ENCODE measurements at regions not wholly inside any gene's neighbourhood (a gene's known extent, or its start where the extent isn't known, plus 50 kb on each side); places are given as distances from the start of the nearest gene placed in this dataset.

DNA sequence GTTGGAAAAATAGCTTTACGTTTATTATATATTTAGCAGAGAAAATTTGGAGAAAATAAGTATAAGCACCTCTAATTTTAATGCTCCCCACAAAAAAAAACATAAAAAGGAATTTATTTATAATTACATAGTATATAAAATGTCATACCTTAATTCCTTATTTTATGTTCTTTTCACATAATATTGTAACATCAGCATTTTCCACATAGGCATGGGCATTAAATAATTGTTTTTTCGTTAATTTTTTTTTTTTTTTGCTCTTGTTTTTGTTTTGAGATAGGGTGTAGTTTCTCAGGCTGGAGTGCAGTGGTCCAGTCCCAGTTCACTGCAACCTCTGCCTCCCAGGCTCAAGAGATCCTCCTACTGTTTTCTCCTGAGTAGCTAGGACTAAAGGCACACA, 329.8 kb upstream of the FOXG1 start:
- Histone ChIP-seq H2AFZ (no peak overlapping the region), H3K27me3 (ENCODE audit: control insufficient read depth, insufficient read depth, low read length) (no peaks in the 10 kb centered on the region), H3K4me1 (no peaks in the 10 kb centered on the region), H3K9me3 (ENCODE audit: control insufficient read depth, low read length) (no peaks in the 10 kb centered on the region), H3K27ac (no peak overlapping the region), H3K36me3 (ENCODE audit: control insufficient read depth, insufficient read depth, low read length) (no peaks in the 10 kb centered on the region), H3K9ac (no peak overlapping the region), H3K4me3 (ENCODE audit: low read depth, low read length) (no peak overlapping the region), H3K4me2 (ENCODE audit: low read length) (no peak overlapping the region), H3K79me2 (no peaks in the 10 kb centered on the region)
- no peak for TF ChIP-seq CTCF (IDR thresholded peaks at IDR 0.05)

DNA sequence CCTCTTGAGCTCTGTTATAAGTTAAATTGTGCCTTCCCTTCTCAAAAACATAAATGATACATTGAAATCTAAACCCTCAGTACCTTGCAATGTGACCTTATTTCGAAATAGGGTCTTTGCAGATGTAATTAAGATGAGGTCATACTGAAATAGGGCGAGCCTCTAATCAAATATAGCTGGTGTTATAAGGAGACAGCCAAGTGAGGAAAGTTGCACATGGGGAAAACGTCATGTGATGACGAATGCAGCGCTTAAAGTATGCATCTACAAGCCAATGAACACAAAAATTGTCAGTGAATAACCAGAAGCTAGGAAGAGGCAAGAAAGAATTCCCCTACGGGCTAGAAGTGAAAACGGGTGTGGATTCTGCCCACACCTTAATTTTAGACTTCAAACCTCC, 305.2 kb upstream of the FOXG1 start:
- Histone ChIP-seq H3K9ac (no peak overlapping the region), H3K27ac (no peak overlapping the region), H2AFZ (no peak overlapping the region), H3K4me2 (ENCODE audit: low read length) (no peak overlapping the region), H3K27me3 (ENCODE audit: control insufficient read depth, insufficient read depth, low read length) (no peaks in the 10 kb centered on the region), H3K9me3 (ENCODE audit: control insufficient read depth, low read length) (no peaks in the 10 kb centered on the region), H3K4me1 (no peaks in the 10 kb centered on the region), H3K4me3 (ENCODE audit: low read depth, low read length) (no peak overlapping the region), H3K79me2 (no peaks in the 10 kb centered on the region), H3K36me3 (ENCODE audit: control insufficient read depth, insufficient read depth, low read length) (no peaks in the 10 kb centered on the region)
- TF ChIP-seq CTCF (IDR thresholded peaks at IDR 0.05) = no peak

- no peaks in the 10 kb centered on the region for H3K9me3 ChIP-seq (ENCODE audit: control insufficient read depth, low read length)
- no peaks in the 10 kb centered on the region for H3K27me3 ChIP-seq (ENCODE audit: control insufficient read depth, insufficient read depth, low read length)
- H3K27ac ChIP-seq = no peak overlapping the region
- H3K4me2 ChIP-seq (ENCODE audit: low read length) = no peak overlapping the region
- H3K9ac ChIP-seq = no peak overlapping the region
- H2AFZ ChIP-seq = no peak overlapping the region
- H3K36me3 ChIP-seq (ENCODE audit: control insufficient read depth, insufficient read depth, low read length) = no peaks in the 10 kb centered on the region
- H3K4me1 ChIP-seq = no peaks in the 10 kb centered on the region
- no peak overlapping the region for H3K4me3 ChIP-seq (ENCODE audit: low read depth, low read length)
- TF ChIP-seq CTCF (IDR thresholded peaks at IDR 0.05) = no peak
- H3K79me2 ChIP-seq = no peaks in the 10 kb centered on the region
Observed at GRCh38 chr14:28467611-28468010, 299.0 kb upstream of the FOXG1 start.

DNA sequence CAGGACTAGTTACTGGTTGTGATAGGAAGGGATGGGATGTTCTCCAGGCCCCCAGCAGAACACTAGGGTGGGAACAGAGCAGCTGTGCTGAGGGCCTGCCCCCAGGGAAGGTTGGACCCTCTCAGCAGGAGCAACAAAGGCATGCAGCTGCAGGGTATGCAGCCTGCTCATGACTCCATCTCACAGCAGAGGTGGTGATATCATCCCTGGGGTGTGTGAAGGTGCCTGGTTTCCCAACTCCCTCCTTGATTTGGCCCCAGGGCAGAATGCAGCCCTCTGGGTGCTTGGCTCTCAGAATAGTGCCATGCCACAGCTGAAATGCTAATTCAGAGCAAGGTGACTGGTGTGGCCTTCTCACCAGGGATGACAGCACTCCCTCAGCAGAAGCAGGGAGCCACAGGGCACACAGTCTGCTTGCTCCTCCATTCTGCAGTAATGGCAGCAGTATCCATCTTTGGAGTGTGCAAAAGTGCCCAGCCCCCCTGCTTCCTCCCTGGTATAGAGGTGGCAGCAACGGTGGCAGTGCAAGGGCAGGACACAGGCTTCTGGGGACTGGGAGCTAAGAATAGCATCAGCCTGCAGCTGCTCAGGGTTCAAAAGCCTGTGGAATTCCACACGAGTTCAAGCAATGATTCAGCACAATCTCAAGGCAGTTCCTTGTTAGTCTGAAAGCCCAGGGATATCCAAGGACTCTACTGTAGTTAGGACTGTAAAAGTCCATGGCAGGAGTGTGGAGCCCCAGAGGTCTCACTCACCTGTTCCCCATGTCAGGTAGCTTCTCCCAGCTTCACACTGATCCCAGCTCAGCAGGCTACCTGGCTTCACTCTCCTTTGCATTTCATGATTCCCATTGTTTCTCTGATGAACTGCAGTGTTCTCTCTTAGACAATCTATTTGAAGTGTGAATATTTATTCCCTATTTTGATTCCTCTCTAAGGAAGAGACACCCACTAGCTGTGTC, 298.1 kb upstream of the FOXG1 start:
- Histone ChIP-seq H2AFZ (no peak overlapping the region), H3K9me3 (ENCODE audit: control insufficient read depth, low read length) (no peaks in the 10 kb centered on the region), H3K27me3 (ENCODE audit: control insufficient read depth, insufficient read depth, low read length) (no peaks in the 10 kb centered on the region), H3K4me2 (ENCODE audit: low read length) (no peak overlapping the region), H3K79me2 (no peaks in the 10 kb centered on the region), H3K4me3 (ENCODE audit: low read depth, low read length) (no peak overlapping the region), H3K9ac (no peak overlapping the region), H3K36me3 (ENCODE audit: control insufficient read depth, insufficient read depth, low read length) (no peaks in the 10 kb centered on the region), H3K27ac (no peak overlapping the region), H3K4me1 (no peaks in the 10 kb centered on the region)
- TF ChIP-seq CTCF (IDR thresholded peaks at IDR 0.05) = no peak

All from parathyroid adenoma (tissue), 2 donors.